NCI-H1048 (cell line): ENCODE measurements at regions not wholly inside any gene's neighbourhood (a gene's known extent, or its start where the extent isn't known, plus 50 kb on each side); places are given as distances from the start of the nearest gene placed in this dataset.
"Not testable (repeated sequence)": the region's sequence is repeated elsewhere in the genome, so short reads cannot be mapped to it uniquely, and the experiment has no call there.

Source experiments
- DNase-seq: peaks from one replicate; lab custom pipeline; 2025; lab: John Stamatoyannopoulos, UW

GRCh38 chr15:87722941-87723691 is 533.4 kb downstream of the NTRK3 start:
- DNase-seq, result no peak

DNA sequence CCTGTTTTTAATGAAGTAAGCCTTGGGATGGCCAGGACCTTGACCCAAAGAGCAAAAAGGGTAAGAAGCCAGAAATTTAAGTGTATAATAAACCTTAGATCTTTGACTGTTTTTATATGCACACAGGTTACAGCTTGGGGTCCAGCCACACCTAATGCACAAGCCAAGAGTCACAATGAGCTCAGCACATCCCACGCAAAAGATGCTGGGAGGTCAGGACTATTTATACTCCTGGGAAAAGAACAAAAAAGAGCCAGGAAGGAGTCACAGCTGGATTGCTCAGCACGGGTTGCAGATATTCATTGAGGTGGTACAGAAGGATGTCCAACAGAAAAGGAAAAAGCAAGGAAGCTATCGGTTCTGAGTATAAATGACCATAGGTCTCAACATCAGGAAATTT is 536.3 kb downstream of the NTRK3 start:
- DNase-seq, result no peak

- no peak for DNase-seq
Observed at GRCh38 chr15:87716422-87716821, 540.1 kb downstream of the NTRK3 start.

DNA sequence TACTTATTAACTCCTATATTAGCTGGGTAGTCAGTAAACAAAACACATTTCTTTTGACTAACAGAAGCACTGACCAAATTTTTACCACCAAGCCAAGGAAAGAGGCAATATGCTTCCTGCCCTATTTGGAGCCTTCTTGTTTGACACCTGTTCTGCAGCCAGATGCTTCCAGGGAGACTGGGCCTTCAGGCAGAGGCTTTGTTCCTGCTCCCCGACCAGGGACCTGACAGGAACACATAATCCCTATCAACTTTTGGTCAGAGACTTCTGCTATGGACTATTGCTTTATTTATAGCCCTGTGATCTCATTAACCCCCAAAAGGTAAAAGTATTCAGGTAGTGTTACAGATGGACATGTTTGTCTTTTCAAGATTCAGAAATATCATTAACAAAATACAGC is 541.3 kb downstream of the NTRK3 start:
- no peak for DNase-seq

DNA sequence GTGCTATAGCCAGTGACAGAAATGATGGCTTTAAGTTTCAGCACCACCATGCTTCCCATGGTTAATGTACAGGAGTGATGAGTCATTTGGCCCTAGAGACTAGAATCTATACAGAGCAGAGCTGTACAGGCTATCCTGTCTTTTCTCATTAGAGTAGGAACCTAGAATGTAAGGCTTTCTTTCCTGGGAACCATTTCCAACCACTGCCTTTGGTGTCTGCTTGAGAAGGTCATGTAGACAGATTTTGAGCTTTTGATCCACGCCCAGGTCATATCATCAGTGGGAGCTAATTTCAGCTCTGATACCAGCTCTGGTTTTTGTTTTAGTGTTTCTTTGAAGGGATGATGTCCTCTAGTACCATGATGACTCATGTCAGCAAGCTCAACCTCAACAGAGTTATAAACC is 543.1 kb downstream of the NTRK3 start:
- no peak for DNase-seq

GRCh38 chr15:87712211-87712610 is 544.3 kb downstream of the NTRK3 start:
- DNase-seq, result no peak

DNA sequence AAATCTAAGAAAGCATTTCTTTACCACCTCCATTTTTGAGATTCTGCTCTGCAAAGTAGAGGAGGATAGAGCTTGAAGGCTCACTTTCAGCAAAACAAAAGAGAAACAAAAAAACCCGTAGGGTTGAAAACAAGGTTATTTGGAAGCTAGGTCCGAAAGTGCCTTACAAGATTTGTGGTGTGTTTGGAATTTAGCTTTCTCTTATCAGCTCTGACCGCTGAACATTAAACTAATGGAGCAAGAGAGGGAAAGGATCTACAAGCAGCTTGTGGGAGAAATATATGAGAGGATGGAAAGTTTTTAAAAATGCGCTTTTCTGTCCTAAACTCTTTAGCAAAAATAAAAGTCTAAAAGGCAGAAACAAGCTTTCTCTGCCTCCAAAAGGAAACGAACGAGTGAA is 545.5 kb downstream of the NTRK3 start:
- DNase-seq, result no peak

DNA sequence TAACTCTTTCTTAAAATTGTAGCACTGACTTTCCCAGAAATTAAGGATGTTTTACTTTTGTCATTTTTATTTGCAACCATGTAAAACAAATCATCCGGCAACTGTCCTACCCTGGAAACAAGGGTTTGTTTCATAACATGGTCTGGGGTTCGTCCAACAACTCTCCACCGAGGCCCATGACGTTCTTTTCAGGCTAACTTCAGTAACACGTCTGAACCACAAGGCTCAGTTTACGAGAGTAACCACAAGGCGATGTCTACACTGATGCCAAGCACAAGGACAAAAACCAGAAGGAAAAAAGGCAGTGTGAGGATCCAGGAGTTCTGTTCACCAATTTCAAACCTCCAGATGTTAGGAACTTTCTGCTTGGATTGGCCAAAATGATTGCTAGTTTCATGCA is 546.1 kb downstream of the NTRK3 start:
- DNase-seq, result no peak

DNA sequence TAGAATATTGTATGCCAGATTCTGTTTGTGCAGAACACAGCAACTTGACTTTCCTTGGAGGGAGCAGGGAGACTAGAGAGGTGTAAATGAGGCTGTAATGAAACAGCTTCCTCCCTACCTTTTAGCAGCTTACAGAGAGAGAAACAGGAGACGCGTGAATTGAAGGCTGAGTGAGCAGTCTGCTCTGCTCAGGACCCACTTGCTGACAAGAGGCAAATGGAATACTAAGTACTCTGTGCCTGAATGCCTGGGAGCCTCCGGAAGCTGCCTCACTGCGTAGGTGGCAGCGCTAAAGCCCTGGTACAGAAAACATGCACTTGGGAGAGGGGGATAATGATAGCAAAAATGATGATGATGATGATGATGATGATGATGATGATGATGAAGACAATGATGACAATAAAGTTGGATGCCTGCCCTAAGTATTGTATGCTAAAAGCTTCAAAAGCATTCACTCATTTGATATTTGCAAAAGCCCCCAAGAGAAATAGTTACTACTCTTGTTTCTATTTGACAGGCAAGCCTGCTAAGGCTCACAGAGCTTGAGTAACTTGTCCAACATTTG is 548.9 kb downstream of the NTRK3 start:
- no peak for DNase-seq

DNA sequence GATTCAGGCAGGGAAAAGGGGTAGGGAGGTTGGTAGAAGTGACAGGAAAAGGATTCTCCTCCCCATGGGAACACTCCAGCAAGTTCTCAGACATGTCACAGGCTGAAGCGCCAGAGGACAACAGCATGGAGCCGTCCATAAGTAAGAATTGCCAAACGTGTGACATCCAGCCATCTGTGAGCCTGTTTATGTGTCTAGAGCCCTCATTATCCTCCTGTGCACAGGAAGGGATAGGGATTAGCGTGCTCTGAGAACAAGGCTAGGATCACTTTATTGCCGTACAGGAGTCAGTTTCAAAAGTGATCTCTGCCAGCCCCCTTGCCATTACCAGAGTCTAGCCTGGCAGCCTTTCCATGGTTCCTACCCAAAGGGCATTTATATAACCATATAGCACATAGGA is 549.5 kb downstream of the NTRK3 start:
- DNase-seq, result no peak

DNA sequence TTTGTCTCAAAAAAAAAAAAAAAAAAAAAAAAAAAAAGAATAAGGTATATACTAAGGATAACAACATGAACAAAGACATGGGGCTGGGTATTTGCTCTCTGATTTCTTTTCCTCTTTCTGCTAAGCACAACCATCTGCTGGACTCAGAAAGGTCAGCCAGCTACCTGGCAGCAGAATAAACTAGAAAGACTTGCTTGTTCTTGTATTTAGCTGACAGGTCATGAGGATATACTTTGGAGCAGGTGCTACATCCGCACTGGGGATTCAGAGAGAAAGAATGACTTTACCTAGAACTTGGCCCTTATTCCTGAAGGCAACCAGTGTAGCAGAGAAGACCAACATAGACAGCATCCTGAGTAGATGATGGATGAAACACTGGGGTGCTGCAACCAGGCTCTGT is 550.5 kb downstream of the NTRK3 start:
- no peak for DNase-seq

DNA sequence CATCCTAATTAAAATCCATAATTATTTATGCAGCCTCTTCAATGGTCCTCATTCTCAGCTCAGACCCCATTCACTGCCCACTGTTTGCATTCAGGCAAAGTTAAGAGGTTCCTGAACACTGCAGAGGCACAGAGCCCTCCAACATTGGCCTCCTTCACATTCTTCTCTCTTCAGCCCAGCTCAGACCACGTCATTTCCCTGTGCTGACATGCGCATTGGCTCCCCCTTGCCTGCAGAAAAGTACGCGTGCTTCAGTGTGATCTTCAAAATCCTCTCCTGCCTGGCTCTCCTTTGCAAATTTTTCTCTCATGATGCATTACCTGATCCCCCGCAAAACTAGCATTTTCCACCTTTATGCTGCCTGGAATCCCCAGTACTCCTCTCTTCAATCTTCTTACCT is 552.3 kb downstream of the NTRK3 start:
- no peak for DNase-seq

- DNase-seq, result no peak
Observed at GRCh38 chr15:87703327-87704111, 553.0 kb downstream of the NTRK3 start.

GRCh38 chr15:87702270-87702669 is 554.3 kb downstream of the NTRK3 start:
- no peak for DNase-seq

- DNase-seq, result not testable (repeated sequence)
Observed at GRCh38 chr15:87698467-87698866, 558.1 kb downstream of the NTRK3 start.

GRCh38 chr15:87689716-87690115 is 566.8 kb downstream of the NTRK3 start:
- DNase-seq, result no peak

- DNase-seq, result no peak
Observed at GRCh38 chr15:87687523-87687870, 569.0 kb downstream of the NTRK3 start.

DNA sequence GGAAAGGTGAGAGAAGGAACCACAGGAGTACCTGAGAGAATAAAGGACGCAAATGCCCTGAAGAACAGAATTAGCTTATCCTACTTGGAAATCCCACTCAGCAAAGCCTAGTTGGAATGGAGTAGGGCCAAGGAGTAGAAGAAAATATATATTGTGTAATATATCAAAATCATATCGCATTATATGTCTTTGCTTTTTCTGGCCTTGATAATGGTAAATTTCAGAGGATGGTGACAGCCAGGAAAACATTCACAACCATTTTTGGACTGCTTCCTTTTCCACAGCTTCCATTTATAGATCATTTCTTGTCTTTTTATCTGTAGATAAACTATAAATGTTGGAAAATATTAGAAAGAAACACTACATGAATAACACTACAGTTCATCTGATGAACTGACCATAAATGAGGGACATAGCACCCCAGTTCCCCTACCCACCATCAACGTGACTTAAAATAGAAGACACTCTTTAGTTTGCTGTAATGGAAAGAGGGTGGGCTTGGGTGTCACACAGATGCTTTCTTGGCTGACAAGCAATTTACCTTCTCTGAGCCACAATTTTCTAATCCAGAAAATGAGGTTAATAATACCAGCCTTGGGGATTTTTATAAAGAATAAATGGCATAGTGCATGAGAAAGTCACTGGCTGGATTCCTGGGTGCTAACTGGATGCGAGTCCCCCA is 569.6 kb downstream of the NTRK3 start:
- DNase-seq, result no peak

DNA sequence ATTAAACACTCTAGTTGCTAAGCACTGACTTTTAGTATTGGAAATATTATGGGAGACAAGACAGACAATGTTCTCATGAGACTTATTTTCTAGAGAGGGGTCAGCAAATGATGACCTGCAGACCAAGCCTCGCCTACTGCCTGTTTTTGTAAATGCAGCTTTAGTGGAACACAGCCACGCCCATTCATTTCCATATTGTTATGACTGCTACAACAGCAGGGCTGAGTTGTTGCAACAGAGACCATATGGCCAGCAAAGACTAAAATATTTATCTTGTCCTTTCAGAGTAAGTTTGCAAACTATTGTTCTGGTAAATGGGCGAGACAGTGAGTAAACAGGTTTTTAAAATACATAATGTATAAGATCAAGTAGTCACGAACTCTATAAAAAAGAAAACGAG is 570.2 kb downstream of the NTRK3 start:
- DNase-seq, result no peak

- no peak for DNase-seq
Observed at GRCh38 chr15:87682527-87682926, 574.0 kb downstream of the NTRK3 start.

DNA sequence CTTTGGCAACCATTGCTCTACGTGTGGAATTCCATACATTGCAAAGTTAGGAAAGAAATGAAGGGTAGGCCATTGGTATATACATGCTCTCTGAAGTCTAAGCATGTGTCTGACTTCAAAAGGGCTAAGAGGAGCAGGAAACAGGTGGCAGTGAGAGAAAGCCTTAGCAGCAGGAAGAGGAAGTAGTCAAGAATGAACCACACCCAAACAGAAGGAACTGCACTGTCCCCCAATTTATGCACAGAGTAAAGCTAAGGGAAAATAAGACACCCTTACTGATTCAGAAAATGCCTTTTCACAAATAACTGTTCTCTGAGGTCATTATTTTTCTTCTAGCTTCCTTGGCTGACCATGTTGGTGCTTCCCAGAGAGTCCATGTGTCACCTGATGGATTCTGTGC is 575.4 kb downstream of the NTRK3 start:
- DNase-seq, result no peak

DNA sequence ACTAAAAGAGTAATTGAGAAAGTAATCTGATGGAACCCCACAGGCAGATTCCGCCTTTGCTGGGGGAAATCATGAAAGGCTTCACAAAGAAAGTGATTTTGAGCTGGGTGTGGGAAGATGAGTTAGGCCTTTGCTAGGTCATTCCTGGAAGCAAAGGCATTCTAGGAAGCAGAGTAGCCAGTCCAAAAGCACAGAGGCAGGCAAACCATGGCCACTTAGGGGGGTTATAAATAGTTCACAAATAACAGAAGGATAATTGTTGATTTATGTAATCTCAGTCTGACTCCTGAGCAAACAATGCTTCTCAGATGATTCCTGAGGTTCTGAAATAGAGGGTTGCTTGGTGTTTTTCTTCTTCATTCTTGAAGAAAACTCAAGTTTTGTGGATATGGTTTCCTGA is 576.3 kb downstream of the NTRK3 start:
- no peak for DNase-seq

- no peak for DNase-seq
Observed at GRCh38 chr15:87675271-87675670, 581.3 kb downstream of the NTRK3 start.
